ENCODE measurements at regions not wholly inside any gene's neighbourhood (a gene's known extent, or its start where the extent isn't known, plus 50 kb on each side); places are given as distances from the start of the nearest gene placed in this dataset.
"Not testable (repeated sequence)": the region's sequence is repeated elsewhere in the genome, so short reads cannot be mapped to it uniquely, and the experiment has no call there.

DNA sequence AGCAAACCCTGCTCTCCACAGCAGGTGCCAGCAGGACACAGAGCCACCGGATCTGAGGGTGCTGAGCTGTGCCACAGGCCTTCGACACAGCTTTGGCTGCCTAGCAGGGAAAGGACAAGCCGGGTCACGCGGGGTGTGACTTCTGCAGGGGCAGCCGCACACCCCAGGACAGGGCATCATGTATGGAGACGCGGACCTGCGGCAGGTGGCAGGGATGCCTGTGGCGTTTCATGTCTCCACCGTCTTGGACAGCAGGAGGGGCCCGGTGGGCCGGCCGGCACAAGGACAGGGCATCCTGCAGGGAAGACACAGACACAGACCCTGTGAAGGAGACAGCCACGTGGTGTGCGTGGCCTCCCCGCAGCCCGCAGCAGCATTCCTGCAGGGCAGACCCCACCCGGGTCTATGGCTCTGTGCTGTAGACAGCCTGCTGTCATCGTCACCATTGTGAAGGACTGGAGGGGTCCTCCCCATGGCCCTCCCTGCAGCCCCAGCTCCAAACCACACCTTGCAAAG, 109.2 kb downstream of the PDGFA start:
- no peak for DNase-seq

DNA sequence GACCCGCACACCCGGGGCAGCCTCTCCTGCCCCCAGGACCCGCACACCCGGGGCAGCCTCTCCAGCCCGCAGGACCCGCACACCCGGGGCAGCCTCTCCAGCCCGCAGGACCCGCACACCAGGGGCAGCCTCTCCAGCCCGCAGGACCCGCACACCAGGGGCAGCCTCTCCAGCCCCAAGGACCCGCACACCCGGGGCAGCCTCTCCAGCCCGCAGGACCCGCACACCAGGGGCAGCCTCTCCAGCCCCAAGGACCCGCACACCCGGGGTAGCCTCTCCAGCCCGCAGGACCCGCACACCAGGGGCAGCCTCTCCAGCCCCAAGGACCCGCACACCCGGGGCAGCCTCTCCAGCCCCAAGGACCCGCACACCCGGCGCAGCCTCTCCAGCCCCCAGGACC, 108.5 kb downstream of the PDGFA start:
- not testable (repeated sequence) for DNase-seq

DNA sequence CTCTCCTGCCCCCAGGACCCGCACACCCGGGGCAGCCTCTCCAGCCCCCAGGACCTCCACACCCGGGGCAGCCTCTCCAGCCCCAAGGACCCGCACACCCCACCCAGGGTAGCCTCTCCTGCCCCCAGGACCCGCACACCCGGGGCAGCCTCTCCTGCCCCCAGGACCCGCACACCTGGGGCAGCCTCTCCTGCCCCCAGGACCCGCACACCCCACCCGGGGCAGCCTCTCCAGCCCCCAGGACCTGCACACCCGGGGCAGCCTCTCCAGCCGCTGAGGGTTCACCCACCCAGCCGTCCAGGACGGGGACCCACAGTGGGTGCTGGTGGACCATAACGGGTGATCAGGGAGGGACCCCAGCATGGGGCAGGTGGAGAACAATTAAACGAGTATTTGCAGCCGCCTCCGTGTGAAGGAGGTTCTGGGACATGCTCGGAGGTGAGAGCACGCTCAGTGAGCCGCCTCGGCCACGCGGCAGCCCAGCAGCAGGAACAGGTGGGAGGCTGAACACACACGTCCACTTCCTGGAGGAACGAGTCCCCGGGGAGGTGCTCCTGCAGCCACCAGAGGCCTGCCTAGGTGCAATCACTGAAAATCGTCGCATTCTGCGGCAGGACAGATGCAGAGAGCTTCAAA, 107.9 kb downstream of the PDGFA start:
- no peak for DNase-seq

DNA sequence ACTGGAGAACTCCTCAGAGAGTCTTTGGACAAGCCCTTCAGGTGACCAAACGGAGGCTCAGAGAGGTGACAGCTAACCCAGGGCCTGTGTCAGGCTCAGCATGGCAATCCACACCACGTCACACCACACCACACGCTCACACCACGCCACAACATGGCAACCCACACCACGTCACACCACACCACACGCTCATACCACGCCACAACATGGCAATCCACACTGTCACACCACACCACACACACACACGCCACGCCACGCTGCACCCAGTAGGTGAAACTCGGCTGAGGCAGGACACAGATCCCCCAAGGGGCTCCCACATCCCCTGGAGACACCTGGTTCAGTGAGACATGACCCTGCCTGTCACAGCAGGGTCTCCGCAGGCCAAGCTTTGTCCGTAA, 107.3 kb downstream of the PDGFA start:
- no peak for DNase-seq

DNA sequence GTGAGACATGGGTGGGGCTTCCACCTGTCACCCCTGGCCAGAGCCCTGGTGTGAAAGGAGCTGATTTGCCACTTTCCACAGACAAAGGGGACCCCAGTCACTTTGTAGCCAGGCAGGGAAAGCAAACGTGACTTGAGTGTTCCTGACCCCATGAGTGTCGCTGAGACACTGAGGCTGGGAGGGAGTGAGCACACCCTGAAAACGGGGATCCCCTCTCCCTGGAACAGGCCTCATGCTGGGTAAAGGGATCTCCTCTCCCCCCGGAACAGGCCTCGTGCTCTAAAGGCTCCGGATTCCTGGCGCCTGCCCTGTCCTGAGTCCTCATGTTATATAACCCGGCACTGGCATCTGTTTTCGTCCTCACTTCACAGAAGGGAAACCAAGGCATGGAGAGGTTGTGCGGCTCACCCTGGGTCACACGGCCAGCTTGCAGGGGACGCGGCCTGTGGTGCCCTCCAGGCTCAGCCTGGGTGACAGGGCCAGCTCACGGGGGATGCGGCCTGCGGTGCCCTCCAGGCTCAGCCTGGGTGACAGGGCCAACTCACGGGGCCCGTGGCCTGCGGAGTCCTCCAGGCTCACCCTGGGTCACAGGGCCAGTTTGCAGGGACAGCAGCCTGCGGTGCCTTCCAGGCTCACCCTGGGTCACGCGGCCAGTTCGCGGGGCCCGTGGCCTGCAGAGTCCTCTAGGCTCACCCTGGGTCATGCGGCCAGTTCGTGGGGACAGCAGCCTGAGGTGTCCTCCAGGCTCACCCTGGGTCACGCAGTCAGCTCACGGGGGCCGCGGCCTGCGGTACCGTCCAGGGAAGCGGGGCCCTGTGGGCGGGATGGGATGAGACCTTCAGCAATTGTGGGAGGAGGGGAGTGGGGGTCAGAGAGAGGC, 104.7 kb downstream of the PDGFA start:
- no peak for DNase-seq

DNA sequence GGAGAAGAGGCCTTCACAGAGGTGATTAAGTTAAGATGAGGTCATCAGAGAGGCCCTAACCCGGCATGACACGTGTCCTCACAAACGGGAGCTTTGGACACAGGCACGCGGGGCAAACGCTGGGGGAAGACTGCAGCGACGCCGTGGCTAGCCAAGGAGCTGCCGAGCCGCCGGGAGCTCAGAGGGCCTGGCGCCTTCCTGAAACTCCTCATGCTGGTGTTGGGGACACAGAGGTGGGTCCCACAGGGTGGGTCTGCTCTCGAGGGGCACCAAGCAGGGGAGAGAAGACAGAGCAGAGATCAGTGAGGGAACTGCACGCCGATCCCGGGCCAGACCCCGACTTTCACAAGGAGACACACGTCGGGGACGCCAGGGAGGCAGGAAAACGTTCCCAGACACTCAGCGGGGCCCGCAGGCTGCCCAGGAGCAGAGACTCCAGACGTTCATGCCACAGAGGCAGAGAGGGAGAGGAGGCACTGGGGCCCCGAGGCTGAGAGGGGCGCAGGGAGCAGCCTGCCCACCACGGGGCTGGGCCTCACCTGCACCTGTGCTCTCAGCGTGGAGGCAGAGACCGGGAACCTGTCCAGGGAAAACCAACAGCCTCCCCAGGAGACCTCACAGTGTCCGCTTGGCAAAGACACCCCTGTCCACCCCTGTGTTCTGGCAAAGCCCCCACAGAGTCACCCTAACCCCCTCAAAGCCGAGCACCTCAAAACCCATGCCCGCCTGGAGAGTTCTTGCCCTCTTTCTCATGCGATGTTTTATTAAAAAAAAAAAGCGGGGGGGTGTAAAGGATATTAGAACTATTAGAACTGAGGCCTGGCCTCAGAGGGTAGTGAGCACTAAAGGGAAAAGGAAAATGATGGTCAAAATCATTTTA, 103.8 kb downstream of the PDGFA start:
- DNase-seq: no peak

DNA sequence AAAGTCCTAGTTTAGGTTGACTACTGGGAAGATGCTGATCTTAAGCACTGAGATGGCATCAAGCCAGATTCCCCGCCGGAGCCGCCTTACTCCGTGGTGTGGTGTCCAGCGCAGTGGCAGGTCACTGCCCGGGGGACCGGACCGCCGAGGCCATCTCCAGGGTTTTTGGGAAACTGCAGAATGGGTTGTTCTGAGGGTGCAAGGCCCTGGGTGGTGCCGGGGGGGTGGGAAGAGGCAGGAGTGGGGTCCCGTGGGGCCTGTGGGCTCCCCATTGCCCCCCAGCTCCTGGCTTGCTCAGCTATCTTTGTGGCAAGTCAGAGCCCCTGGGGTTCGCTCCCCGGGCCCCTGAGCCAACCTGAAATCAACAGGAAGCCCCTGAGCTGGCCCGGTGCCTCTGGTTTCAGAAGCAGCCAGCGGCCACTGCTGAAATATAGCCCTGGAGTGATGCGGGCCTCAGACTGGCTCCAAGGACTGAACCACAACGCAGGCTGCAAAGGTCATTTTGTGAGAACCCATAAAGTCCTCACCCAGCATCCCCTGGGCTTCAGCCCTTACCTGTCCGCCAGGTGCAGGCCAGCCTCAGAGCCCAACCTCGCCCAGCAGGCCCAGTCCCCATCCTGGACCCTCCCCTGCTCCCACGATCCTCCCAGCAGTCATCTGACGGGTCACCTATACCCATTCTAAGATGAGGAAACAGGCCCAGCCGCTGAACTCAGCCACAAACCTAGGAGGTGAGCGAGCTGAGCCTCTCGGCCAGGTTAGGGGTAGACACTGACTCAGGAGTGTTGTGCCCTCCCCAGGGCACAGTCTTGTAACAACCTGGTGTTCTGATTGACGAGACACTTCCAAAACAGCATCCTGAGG, 102.7 kb downstream of the PDGFA start:
- no peak for DNase-seq

DNA sequence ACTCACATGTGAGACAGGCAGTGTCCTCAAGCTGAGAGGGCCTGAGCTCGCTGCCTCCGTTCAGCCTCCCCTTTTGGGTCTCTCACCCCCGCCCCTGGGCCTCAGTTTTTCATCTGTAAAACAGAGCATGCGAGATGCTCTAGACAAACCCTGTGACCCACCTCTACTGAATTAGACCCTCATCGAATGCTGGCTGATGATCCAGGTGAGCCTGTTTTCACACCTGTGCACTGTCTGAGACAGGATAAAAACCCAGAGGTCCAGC, 102.1 kb downstream of the PDGFA start:
- DNase-seq: no peak

DNA sequence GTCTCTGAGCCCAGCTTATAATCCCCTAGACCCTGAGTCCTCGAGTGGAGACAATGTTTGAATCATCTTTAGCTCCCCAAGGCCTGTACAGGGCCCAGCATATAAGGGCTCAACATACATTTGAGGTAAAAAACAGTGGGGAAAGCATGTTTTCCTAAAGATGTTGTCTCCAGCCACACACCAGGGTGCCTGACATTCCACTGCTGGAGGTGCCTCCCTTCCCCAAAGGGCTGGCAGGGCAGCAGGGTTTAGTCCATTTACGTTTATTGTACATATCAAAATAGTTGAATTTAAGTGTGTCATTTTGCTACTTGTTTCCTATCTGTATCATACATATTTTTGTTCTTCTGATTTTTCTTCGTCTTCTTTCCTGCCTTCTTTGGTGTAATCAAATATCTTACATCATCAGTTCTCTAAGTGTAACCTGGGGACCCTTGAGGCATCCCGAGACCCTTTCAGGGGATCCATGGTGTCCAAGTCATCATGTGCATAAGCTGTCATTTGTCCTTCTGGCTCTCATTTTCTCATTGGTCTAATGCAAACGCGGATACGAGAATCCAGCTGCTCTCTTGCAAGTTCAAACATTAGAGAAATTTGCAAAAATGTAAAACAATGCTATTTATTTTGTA, 101.6 kb downstream of the PDGFA start:
- DNase-seq: no peak

DNA sequence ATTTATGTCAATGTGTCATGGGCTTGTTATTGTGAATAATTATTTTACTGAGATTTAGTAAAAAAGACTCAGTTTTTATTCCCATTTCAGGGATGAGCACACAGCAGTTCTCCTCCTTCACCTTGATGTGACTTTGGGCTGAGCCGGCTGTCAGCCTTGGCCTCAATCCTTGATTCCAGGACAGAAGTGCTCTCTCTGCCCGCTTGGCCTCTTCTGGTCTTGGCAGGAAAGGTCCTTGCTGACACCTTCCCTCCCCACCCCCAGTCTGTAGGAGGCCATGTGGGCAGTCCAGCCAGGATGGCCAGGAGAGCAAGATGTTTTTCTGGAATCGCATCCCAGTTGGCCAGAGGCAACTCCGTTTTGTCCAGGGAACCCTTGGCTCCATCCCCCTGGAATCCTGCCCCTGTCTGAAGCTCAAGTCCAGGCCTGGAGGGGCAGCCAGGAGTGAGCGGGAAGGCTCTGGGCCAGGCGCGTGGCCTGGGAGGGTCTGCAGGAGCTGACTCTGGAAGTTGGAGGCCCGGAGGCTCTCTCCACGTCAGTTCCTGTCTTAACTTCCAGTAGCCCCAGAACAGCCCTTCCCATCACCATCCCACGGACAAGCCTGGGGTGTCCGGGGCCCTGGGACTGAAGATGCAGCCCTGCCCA, 100.9 kb downstream of the PDGFA start:
- DNase-seq: no peak

DNA sequence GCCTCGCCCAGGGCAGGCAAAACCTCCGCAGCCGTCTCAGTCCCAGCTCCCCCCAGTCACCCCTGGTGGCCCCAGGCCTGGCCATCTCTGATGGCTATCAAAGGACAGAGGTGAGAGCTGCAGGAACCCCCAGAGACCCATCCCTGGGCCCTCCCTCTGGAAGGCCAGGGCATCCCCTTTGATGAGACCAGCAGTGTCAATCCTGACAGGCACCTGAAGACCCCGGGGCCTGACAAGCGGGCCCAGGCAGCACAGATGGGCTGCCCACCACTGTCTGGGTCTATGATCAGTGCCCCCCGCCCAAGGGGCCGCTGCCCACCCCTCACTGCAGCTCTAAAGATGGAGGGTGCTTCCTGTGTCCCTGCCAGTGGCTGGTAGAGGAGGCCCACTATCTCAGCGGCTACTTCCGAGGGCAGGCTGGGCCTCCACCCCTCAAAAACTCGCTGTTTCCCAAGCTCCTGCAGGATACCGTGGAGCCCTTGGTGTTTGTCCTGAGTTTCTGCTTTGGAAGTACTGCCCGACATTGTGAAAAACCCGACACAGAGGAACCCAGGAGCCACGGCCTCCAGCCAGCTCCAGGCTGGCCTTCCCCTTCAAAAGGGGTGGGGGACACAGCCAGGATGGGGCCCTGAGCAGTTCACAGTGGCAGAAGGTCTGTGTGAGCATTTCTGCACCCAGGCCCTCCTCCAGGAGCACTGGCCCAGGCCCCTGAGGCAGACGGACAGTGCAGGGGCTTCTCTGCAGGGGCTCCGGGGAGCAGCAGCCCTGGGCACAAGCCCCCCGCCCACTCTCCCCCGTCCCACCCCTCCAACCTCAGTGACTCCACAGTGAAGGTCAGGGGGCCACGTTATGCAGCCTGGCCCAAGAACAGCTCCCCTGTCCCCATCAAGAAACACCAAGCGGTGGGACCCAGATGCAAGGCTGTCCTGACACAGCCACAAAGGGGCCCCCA, 99.2 kb downstream of the PDGFA start:
- no peak for DNase-seq

DNA sequence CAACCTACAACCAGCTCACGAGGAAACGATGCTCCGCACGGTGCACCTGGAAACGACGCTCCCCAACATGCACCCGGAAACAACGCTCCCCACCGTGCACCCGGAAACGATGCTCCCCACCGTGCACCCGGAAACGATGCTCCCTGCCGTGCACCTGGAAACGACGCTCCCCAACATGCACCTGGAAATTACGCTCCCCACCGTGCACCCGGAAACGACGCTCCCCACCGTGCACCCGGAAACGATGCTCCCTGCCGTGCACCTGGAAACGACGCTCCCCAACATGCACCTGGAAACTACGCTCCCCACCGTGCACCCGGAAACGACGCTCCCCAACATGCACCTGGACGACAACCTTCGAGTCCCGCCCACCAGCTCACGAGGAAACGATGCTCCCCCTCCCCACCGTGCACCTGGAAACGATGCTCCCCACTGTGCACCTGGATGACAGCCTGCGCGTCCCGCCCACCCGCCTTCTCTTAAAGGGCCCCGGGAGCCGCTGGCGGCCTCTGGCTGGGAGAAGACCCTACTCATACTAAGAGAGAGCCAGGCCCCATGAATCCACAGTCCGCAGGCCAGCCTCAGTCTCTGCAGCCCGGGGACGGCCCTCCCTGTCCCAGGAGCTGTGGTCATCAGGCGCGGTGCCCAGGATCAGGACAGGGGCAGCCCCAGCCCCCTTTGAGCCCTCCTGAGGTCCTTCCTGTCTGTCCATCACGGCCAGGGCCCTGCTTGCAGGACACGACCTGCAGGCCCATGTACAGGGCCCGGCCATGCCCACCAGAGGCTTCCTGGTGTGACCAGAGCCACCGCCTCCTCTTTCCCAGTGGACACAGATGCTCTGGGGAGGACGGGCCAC, 98.3 kb downstream of the PDGFA start:
- DNase-seq: no peak

DNA sequence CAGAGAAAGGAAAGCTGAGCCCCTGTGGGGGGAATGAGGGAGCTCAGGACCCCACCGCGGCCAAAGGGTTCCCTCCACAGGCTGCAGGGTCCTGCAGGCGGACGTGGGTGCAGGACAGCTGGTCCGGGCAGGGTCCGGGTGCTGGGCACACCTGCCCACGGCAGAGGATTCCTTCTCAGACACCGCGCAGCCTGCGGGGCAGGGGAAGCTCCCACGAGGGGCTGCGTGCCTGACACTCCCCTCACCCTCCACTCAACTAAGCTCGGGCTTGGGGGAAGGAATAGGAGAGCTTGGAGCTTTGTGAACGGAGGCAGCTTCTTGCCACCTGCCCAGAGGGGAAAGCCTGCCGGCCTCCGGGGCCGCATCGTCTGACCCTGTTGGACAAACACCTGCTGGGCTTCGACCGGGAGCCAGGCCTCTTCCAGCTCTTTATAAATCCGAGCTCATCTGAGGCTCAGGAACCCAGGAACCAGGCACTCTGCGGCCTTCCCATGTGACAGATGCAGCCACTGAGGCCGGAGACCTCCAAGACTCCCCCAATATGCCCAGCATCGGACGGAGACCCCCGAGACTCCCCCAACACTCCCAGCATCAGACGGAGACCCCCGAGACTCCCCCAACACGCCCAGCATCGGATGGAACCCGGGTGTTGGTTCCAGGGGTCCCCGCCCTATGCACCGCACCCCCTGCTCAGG, 97.3 kb downstream of the PDGFA start:
- DNase-seq: no peak

DNA sequence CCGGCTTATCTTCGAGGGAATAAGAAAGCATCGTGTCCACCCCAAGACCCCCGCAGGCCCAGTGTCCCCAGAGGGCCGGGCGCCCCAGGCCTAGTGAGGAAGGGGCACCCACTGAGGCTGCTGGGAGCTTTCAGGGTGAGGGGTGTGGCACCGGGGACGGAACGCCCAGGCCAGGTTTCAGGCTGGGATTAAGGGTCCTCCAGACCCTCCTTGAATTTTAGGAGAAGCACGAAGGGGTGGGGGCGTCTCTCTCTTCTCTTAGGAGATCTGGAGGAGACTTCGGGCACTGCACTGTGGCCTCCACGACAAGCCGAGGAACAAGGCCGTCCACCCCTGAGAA, 96.8 kb downstream of the PDGFA start:
- DNase-seq: no peak

DNA sequence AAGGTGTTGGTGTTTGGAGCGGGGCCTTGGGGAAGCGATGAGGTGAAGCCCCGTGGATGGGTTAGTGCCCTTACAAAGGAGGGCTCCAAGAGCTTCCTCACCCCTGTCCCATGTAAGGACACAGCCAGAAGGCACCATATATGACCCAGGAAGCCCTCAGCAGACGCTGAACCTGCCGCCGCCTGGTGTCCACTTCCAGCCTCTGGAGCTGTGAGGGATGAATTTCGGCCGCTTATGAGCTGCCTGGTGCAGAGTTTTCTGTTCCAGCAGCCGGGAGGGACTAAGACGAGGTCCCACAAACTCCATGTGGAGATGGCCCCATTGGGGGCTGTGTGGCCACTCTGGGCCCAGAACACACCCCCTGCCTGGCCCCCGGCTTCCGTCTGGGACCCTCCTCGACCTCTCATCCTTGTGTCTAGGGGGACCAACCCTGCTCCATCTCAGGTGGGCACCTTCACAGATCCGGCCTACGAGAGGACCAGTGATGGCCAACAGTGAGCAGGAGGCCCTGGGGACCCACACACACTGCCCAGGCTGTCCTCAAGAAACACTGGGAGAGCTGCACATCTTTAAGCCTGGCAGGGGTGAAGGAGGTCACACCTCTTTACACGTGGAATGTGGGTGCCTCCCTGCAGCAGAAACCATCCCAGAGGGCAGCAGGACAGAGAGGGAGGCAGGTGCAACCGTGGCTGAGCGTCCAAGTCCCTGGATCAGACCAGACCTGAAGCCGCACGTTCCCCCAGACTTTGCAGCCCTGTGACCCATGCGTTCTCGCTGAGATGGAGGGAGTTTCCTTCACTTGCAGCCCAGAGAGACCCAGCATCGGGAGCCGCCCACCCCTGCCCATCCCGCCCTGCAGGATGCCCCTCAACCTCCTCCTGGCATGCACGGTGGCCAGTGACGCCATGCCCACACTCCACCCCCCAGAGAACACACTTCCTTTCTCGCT, 96.1 kb downstream of the PDGFA start:
- no peak for DNase-seq

DNA sequence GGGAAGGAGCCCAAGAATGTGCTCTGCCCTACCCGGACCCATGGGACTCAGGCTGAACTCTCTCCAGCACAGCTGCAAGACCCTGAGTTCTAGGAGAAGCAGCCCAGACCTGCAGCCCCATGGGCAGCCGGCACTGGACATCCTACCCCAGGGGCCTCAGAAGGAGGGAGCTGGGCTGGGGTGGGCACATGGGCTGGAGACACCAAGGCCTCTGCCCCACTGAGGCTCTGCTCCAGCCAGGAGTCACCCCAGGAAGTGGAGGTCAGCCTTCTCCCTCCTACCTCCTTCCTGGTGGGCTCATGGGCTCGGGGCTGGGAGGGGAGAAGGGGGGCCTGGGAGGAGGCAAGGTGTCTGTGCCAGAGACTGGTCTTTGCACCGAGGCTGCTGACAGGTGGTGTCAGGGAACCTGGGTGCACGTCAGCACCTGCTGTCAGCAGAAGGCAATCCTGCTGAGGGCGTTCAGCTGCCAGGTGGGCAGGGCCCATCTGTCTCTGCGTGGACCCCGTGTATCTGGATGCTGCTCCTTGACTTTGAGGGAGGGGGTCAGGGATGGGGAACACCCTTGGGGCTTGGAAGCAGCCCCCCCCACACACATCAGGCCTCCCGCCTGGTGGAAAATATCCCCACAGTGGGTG, 95.2 kb downstream of the PDGFA start:
- DNase-seq: no peak
